ENCODE measurements at regions not wholly inside any gene's neighbourhood (a gene's known extent, or its start where the extent isn't known, plus 50 kb on each side); places are given as distances from the start of the nearest gene placed in this dataset.

DNA sequence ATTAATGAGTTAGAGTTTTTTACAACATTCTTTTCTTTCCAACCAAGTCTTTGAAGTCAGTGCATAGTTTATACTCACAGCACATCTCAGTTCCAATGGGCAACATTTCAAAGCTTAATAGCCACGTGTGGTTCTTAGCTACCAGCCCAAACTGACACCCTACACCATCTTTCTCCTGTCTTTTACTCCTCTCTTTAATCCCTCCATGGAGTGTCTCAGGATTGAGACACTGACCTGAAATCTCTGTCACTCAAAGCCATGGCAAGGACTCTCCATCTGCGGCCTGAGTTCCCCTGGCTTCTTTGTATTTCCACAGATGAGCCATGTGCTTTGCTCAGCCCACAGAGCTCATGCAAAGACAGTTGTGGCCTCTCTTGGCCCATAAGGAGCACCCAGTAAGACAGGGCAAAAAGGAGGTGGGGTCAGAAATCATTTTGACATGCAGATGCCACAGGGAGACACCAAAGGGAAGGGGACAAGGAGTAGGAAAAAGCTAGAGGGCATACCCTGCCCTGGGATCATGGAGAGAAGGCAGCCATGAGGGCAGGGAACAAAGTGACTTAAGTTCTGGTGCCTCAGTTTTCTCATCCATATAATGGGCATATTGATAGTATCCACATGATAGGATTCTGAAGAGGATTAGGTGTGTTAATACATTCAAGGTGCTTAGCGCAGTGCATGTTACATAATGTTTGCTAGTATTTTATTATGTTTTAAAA, 493.6 kb upstream of the PROK2 start:
- TF ChIP-seq POLR2A (IDR thresholded peaks at IDR 0.05): no peak
- TF ChIP-seq EP300 (IDR thresholded peaks at IDR 0.05; ENCODE audit: low read depth): no peak

Measured in transverse colon (tissue), 1 donor.